GM12872 (cell line): ENCODE measurements at regions not wholly inside any gene's neighbourhood (a gene's known extent, or its start where the extent isn't known, plus 50 kb on each side); places are given as distances from the start of the nearest gene placed in this dataset.

Source experiments
- CTCF ChIP-seq: IDR thresholded peaks from 3 replicates; pipeline ENCODE4 v1.5.1; 2011; ENCODE audit warnings: low read depth, mild to moderate bottlenecking, low read length, moderate library complexity; ENCODE audit not compliant: insufficient read depth

- no peak for TF ChIP-seq CTCF
Observed at GRCh38 chr2:18045230-18045629, 166.8 kb downstream of the KCNS3 start.

- TF ChIP-seq CTCF: no peak
Observed at GRCh38 chr2:18009891-18010290, 131.4 kb downstream of the KCNS3 start.

DNA sequence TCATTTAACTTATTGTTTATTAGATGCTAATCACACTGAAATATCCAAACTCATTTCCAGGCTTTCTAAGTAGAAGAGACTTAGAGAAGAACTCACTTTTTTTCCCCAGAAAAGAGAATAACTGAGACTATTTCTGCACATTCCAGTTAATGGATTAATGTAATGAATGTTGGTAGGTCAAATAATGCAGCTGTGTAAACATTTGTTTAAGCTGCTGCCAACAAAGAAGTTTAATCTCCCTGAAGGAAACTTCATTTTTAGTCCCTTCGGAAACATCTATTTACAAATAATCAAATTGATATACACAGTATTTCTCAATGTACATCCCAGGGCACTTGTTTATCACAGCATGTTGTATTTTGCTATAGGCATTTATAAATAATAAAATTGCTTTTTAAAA, 126.9 kb downstream of the KCNS3 start:
- TF ChIP-seq CTCF: no peak

GRCh38 chr2:18001671-18002070, 123.2 kb downstream of the KCNS3 start:
- peak; percentile 34; the same call in 2 of the 3 replicates for TF ChIP-seq CTCF

GRCh38 chr2:17996978-17997377, 118.5 kb downstream of the KCNS3 start:
- no peak for TF ChIP-seq CTCF

DNA sequence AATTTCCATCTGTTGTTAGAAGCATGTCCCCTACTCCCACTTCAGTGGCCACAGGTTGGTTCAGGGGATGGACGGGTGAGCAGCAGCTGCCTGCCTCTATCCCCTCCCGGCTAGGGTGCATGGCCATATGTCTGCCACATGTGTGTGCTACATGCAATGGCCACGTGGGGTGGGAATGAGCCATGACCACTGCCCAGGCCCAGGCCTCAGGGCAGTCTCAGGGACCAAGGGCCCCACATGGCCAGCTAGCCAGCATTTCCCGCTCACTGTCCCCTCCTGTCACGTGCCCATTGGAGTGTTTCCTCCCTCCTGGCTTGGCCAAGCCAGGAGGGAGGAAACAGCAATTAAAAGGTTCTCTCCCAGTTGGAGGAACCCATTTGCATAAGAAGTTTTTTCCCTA, 117.1 kb downstream of the KCNS3 start:
- no peak for TF ChIP-seq CTCF
